ENCODE measurements at regions not wholly inside any gene's neighbourhood (a gene's known extent, or its start where the extent isn't known, plus 50 kb on each side); places are given as distances from the start of the nearest gene placed in this dataset.
"Not testable (repeated sequence)": the region's sequence is repeated elsewhere in the genome, so short reads cannot be mapped to it uniquely, and the experiment has no call there.

- no peak for DNase-seq (ENCODE audit: low read depth in 2 of 2)
These were observed 1608.7 kb downstream of the STIM2 start for GRCh38 chr4:28469387-28469786.

DNA sequence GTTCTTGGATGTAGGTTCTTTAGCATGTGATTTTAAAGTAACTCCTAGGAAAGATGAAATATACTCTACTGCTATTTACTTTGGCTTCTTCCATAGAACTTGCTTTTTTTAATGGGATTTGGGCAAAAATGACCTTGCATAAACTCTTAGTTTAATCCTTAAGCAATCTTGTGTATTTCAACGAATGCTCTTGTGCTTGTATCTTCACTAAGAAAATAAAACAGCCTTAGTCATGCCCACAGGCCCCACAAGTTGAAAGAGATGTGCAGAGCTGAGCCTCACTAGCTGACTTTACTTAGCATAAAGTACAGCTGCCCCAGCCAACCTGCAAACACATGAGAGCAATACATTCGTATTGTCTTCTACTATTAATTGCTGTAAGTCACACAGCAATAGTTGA, 1609.2 kb downstream of the STIM2 start:
- DNase-seq (ENCODE audit: low read depth in 2 of 2), result no peak

GRCh38 chr4:28475381-28475780, 1614.7 kb downstream of the STIM2 start:
- DNase-seq (ENCODE audit: low read depth in 2 of 2), result no peak

DNA sequence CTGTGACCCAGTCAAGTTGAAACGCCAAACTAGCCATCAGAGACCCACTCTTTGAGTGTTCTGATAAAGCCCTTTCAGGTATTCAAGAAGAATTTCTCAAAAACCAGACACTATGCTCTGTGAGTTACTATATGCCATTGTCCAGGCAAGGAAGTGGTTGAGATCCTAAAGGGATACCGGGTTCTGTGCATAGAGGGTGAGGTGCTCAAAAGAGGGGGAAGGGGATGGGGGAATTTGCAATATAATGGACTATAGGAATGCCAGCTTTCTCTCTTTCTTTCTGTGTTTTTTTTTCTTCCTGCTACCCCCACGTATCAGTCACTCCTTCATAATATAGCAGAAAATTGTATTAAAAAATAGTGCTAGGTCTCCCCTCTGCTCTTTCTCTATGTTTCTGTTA, 1619.0 kb downstream of the STIM2 start:
- DNase-seq (ENCODE audit: low read depth in 2 of 2), result no peak

DNA sequence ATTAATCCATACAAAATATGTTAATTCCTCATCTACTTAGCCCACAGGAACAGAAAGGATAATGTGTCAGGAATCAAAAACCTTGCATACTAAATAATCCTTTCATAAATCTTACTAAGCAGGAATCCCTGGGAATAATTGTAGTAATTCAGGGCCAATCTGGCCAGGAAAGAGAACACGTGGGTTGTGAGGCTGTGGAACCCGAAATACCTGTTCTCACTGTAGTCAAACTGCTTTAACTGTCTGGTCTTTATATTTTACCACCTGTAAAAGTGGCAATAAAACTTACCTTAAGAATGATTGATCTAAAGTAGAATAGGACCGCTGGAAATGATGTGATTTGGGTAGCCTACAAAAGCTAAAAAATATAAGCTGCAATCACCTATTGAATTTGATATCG, 1620.9 kb downstream of the STIM2 start:
- no peak for DNase-seq (ENCODE audit: low read depth in 2 of 2)

- DNase-seq (ENCODE audit: low read depth in 2 of 2), result no peak
These were observed 1622.1 kb downstream of the STIM2 start for GRCh38 chr4:28482580-28483270.

DNA sequence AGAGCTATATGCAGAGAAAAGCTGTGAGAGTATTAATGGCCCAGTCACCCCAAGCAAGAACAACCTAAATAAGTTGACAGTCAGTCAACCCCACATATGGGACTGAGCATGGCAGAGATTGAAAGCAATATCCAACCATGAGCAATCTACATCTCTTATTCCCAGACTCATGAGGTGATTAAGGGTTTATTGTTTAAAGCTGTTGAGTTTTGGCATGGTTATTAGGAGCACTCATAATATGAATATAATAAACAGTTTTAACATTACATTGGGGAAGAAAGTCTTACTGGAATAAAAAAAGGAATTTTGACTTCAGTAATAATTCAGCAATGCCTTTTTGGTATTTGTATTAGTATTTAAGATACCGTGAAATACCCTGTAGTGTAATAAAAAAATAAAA, 1627.4 kb downstream of the STIM2 start:
- DNase-seq (ENCODE audit: low read depth in 2 of 2), result no peak

DNA sequence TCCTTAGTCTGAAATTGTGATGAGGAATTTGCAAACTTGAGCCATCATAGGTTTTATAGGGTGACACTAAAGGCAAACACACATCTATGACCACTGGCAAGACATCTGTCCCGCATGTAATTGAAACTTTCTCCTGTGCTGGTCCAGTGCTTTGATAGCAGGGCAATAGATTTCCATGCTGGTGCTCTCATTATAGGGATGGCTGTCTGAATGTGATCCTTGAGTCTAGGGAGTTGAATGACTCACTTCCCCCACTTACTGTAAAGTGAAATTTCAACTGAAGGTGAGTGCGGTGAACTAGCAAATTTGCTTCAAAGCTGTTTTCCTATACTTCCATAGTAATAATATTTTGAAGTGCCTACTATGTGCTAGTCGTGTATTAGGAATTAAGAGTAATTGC, 1630.0 kb downstream of the STIM2 start:
- no peak for DNase-seq (ENCODE audit: low read depth in 2 of 2)

DNA sequence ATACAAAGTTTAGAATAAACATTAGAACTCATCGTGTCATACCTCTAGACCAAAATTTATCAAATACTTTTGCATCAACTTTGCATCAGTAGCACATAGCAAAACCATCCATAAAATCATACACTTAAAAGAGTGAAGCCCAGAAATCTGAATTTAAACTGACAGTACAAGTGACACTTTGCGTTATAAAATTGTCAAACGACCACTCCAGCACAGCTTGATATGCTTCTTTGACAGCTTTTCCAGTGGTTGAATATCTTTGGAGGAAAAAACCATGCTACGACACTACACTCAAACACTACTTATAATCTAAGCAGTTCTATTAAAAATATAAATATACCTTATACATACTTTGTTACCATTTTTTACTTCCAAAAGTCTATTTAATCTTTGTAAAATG, 1644.4 kb downstream of the STIM2 start:
- DNase-seq (ENCODE audit: low read depth in 2 of 2), result no peak

DNA sequence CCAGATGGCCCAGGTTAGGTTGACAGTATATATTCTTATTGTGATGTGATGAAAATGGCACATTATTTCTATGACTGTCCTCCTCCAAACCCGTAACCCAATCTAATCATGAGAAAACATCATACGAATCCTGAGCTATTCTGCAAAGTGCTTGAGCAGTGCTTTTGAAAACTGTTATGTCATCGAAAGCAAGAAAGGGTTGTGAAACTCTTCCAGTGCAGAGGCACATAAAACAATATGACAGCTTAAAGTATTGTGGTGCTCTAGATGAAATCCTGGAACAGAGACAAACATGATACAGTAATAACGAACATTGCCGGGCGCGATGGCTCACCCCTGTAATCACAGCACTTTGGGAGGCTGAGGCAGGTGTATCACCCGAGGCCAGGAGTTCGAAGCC, 1648.0 kb downstream of the STIM2 start:
- DNase-seq (ENCODE audit: low read depth in 2 of 2), result no peak

- not testable (repeated sequence) for DNase-seq (ENCODE audit: low read depth in 2 of 2)
These were observed 1654.1 kb downstream of the STIM2 start for GRCh38 chr4:28514766-28515165.

GRCh38 chr4:28518561-28519165, 1658.0 kb downstream of the STIM2 start:
- DNase-seq (ENCODE audit: low read depth in 2 of 2), result no peak

GRCh38 chr4:28523681-28524190, 1663.1 kb downstream of the STIM2 start:
- no peak for DNase-seq (ENCODE audit: low read depth in 2 of 2)

- DNase-seq (ENCODE audit: low read depth in 2 of 2), result no peak
These were observed 1675.5 kb downstream of the STIM2 start for GRCh38 chr4:28536124-28536523.

- no peak for DNase-seq (ENCODE audit: low read depth in 2 of 2)
These were observed 1685.3 kb downstream of the STIM2 start for GRCh38 chr4:28545986-28546385.

DNA sequence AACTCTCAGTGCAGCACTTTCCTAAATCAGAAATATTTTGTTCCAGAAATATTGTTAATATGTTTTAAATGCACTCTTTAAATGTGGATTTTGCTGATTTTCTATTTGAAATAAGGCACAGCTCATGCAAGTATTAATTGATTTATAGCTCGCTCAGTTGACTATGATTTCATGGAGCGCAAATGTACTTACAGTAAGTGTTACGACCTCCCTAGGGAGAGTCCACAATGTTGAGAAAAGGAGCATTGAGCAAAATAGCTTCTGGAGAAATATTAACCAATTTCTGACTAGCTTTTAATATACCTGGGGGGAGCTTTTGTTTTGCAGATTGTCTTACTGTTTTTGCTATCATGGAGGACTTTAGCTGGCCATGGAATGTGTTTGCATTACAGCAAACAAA, 1687.5 kb downstream of the STIM2 start:
- DNase-seq (ENCODE audit: low read depth in 2 of 2), result no peak

GRCh38 chr4:28548594-28548993, 1688.0 kb downstream of the STIM2 start:
- no peak for DNase-seq (ENCODE audit: low read depth in 2 of 2)

GRCh38 chr4:28555866-28556265, 1695.2 kb downstream of the STIM2 start:
- no peak for DNase-seq (ENCODE audit: low read depth in 2 of 2)

DNA sequence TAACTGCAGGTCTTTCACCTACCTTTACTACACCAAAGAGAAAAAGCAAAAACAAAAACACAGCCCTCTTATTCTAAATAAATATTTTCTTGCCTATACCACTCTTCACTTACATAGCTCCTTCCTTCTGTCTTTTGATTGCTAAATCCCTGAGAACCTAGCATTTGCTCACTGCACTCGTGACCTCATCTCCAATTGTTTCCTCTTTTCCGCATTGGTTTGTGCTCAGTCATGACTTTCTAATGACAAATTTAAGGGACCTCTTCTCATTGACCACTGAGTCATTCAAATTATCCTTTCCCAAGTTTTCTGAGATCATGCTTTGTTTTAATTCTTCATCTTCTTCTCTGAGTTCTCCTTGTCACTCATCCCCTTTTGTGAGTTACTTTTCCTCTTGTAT, 1697.1 kb downstream of the STIM2 start:
- DNase-seq (ENCODE audit: low read depth in 2 of 2), result no peak

- no peak for DNase-seq (ENCODE audit: low read depth in 2 of 2)
These were observed 1698.3 kb downstream of the STIM2 start for GRCh38 chr4:28558895-28559294.

DNA sequence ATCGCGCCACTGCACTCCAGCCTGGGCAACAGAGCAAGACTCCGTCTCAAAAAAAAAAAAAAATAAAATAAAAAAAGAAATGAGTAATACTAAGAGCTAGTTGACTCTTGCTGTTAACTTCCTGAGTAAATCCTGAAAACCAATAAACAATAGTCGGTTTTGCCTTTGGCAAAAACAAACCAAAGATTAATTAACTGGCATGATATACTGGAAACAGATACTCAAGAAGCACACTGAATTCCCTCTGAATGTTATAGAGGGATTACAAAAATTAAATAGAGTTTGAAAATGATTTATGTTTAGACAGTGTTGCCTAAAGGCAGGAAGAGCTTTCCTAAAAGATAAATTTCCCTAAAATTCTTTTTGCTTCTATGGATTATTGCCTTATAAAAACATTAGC, 1702.3 kb downstream of the STIM2 start:
- DNase-seq (ENCODE audit: low read depth in 2 of 2), result no peak

GRCh38 chr4:28565396-28565795, 1704.8 kb downstream of the STIM2 start:
- no peak for DNase-seq (ENCODE audit: low read depth in 2 of 2)

DNA sequence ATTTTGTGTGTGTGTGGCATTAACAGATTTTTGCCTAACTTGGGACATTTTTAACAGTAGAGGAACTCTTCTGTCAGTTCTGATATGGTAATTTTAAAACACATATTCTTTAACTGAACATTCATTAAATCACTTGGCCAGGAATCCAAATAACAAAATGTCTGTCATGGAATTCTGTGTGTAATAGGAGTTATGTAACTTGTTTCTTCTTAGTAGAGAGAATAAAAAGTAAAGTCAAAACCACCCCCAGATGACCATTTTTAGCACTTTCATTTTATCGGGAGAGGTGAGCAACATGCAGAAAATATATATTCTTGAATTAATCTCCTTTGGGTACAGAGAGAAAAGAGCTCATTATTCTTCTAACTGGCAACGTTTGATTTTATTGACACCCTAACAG, 1740.3 kb downstream of the STIM2 start:
- no peak for DNase-seq (ENCODE audit: low read depth in 2 of 2)

DNA sequence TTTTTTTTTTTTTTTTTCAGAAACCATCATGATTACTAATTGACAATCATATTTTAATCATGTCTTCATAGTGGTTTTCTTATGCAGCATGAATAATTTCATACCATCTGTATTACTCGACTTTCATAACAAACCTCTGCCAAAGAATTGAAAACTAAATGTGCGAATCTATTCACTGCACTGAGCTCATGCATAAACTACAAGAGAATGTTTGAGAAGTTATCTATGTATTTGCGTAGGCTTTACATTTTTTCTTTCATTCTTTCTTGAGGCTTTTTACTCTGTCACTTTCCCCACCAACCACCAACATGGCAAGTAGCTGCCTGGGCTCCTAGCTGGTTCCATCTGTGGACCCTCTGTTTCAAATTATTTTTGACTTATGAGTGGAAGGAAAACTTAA, 1761.0 kb downstream of the STIM2 start:
- no peak for DNase-seq (ENCODE audit: low read depth in 2 of 2)
